Neural progenitor cell (in vitro differentiated cells): ENCODE measurements at regions not wholly inside any gene's neighbourhood (a gene's known extent, or its start where the extent isn't known, plus 50 kb on each side); places are given as distances from the start of the nearest gene placed in this dataset.

Experiments
- DNase-seq: peaks from one replicate; pipeline ENCODE4 v3.0.0-alpha.2; 2016; ENCODE audit warnings: low spot score
- H2AFZ ChIP-seq: fragments of 200-600 bp; sonication (generic); replicated peaks from 2 replicates; pipeline ENCODE4 v1.6.1; 2016; ENCODE audit warnings: antibody characterized with exemption
- H3F3A ChIP-seq: fragments of 200-600 bp; sonication (generic); 2 replicates; pipeline ENCODE4 v1.6.1; 2016; ENCODE audit warnings: antibody characterized with exemption, low read depth
- H3K27ac ChIP-seq: fragments of 200-600 bp; sonication (generic); 2 replicates; pipeline ENCODE4 v1.5.1; 2016; ENCODE audit warnings: mild to moderate bottlenecking
- H3K27me3 ChIP-seq: fragments of 200-600 bp; sonication (generic); 2 replicates; pipeline ENCODE4 v1.6.1; 2016; ENCODE audit warnings: mild to moderate bottlenecking, moderate library complexity
- H3K36me3 ChIP-seq: fragments of 200-600 bp; sonication (generic); 2 replicates; pipeline ENCODE4 v1.5.1; 2016
- H3K4me1 ChIP-seq: fragments of 200-600 bp; sonication (generic); 2 replicates; pipeline ENCODE4 v1.6.1; 2016; ENCODE audit warnings: mixed run types
- H3K4me2 ChIP-seq: fragments of 200-600 bp; sonication (generic); 2 replicates; pipeline ENCODE4 v1.6.1; 2016
- H3K4me3 ChIP-seq: fragments of 200-600 bp; sonication (generic); 2 replicates; pipeline ENCODE4 v1.5.1; 2016
- H3K79me2 ChIP-seq: fragments of 200-600 bp; sonication (generic); 2 replicates; pipeline ENCODE4 v1.6.1; 2016; ENCODE audit warnings: low read depth
- H3K9ac ChIP-seq: fragments of 200-600 bp; sonication (generic); 2 replicates; pipeline ENCODE4 v1.6.1; 2016
- H3K9me3 ChIP-seq: fragments of 200-600 bp; sonication (generic); 2 replicates; pipeline ENCODE4 v1.5.1; 2016; ENCODE audit warnings: low read depth
- H4K20me1 ChIP-seq: fragments of 200-600 bp; sonication (generic); 2 replicates; pipeline ENCODE4 v1.6.1; 2016; ENCODE audit warnings: low read depth
- H3K27ac Mint-ChIP-seq: 3 replicates; pipeline ENCODE4 v1.8.0; 2021; ENCODE audit warnings: mixed read lengths
- H3K27me3 Mint-ChIP-seq: 2 replicates; pipeline ENCODE4 v1.8.0; 2022; ENCODE audit warnings: low read depth, mild to moderate bottlenecking, inconsistent platforms, moderate library complexity, mixed read lengths; ENCODE audit not compliant: insufficient read depth
- H3K36me3 Mint-ChIP-seq: 3 replicates; pipeline ENCODE4 v1.8.0; 2021; ENCODE audit warnings: mixed read lengths
- H3K4me1 Mint-ChIP-seq: 3 replicates; pipeline ENCODE4 v1.8.0; 2021; ENCODE audit warnings: mixed read lengths
- H3K4me3 Mint-ChIP-seq: 3 replicates; pipeline ENCODE4 v1.8.0; 2021; ENCODE audit warnings: mild to moderate bottlenecking, moderate library complexity, mixed read lengths
- H3K9me3 Mint-ChIP-seq: 3 replicates; pipeline ENCODE4 v1.8.0; 2020; ENCODE audit warnings: mixed read lengths
- CTCF ChIP-seq: fragments of 200-600 bp; sonication (generic); IDR thresholded peaks from 2 replicates; pipeline ENCODE4 v1.5.1; 2017; ENCODE audit warnings: antibody characterized with exemption, mild to moderate bottlenecking
- EZH2 ChIP-seq: fragments of 200-600 bp; sonication (generic); IDR thresholded peaks from 2 replicates; pipeline ENCODE4 v1.6.1; 2017; ENCODE audit warnings: antibody characterized with exemption, mild to moderate bottlenecking, moderate library complexity
- EZH2phosphoT487 ChIP-seq: fragments of 200-600 bp; sonication (generic); IDR thresholded peaks from 2 replicates; pipeline ENCODE4 v1.6.1; 2017; ENCODE audit warnings: antibody characterized with exemption

GRCh38 chr21:32884062-32884461, 112.5 kb upstream of the PAXBP1 start:
- no peak for TF ChIP-seq EZH2
- TF ChIP-seq CTCF: peak; percentile 10
- TF ChIP-seq EZH2phosphoT487: no peak
- Mint-ChIP-seq H3K4me1 (peaks cover 8% of the 10 kb centered on the region), H3K36me3 (no peaks in the 10 kb centered on the region), H3K4me3 (no peak overlapping the region), H3K27me3 (peaks cover 6% of the 10 kb centered on the region), H3K27ac (no peak overlapping the region), H3K9me3 (no peaks in the 10 kb centered on the region)
- H3K79me2 ChIP-seq: no peaks in the 10 kb centered on the region
- no peaks in the 10 kb centered on the region for H4K20me1 ChIP-seq
- no peaks in the 10 kb centered on the region for H3K36me3 ChIP-seq
- no peaks in the 10 kb centered on the region for H3K9me3 ChIP-seq
- no peak overlapping the region for H3K27ac ChIP-seq
- no peak overlapping the region for H3K4me2 ChIP-seq
- H3K9ac ChIP-seq: no peak overlapping the region
- H3F3A ChIP-seq: no peaks in the 10 kb centered on the region
- no peak for DNase-seq
- H2AFZ ChIP-seq: no peak overlapping the region
- no peaks in the 10 kb centered on the region for H3K4me1 ChIP-seq
- H3K4me3 ChIP-seq: no peak overlapping the region
- no peaks in the 10 kb centered on the region for H3K27me3 ChIP-seq

- Mint-ChIP-seq H3K27ac (peak overlapping the region; percentile 39), H3K4me1 (peaks cover 2% of the 10 kb centered on the region), H3K9me3 (no peaks in the 10 kb centered on the region), H3K36me3 (no peaks in the 10 kb centered on the region), H3K4me3 (no peak overlapping the region), H3K27me3 (peaks cover 6% of the 10 kb centered on the region)
- Histone ChIP-seq H3K27me3 (no peaks in the 10 kb centered on the region), H3K9ac (no peak overlapping the region), H3F3A (no peaks in the 10 kb centered on the region), H3K27ac (no peak overlapping the region), H3K36me3 (no peaks in the 10 kb centered on the region), H3K79me2 (no peaks in the 10 kb centered on the region), H3K4me3 (no peak overlapping the region), H2AFZ (no peak overlapping the region), H4K20me1 (no peaks in the 10 kb centered on the region), H3K4me2 (no peak overlapping the region), H3K4me1 (no peaks in the 10 kb centered on the region), H3K9me3 (no peaks in the 10 kb centered on the region)
- no peak for DNase-seq
- TF ChIP-seq CTCF: no peak
- no peak for TF ChIP-seq EZH2
- TF ChIP-seq EZH2phosphoT487: no peak
Observed at GRCh38 chr21:32886339-32886738, 114.8 kb upstream of the PAXBP1 start.

DNA sequence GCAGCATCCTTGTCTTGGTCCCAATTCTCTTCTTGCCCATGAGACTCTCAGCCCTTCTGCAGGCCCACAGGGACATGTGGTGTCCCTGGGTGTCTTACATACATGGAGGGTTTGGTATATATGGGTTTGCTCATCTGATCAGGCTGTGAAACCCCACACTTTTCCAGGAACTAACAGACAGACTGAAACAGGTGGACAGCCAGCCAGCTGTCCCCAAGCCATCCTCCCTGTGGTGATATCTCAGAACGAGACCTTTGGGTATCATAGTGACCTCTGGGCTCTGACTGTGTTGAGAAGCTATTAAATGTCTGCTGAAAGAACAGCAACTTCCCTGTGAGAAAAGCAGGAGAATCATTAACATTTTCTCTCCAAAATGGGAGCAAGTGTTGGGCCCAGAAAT, 115.5 kb upstream of the PAXBP1 start:
- no peak overlapping the region for H3K27ac Mint-ChIP-seq
- H2AFZ ChIP-seq: no peak overlapping the region
- H4K20me1 ChIP-seq: no peaks in the 10 kb centered on the region
- no peak overlapping the region for H3K9ac ChIP-seq
- H3K27me3 Mint-ChIP-seq: peaks cover 6% of the 10 kb centered on the region
- H3K27ac ChIP-seq: no peak overlapping the region
- TF ChIP-seq EZH2 (no peak), EZH2phosphoT487 (no peak), CTCF (no peak)
- no peak for DNase-seq
- no peaks in the 10 kb centered on the region for H3K9me3 Mint-ChIP-seq
- no peaks in the 10 kb centered on the region for H3K79me2 ChIP-seq
- no peaks in the 10 kb centered on the region for H3K36me3 ChIP-seq
- no peaks in the 10 kb centered on the region for H3F3A ChIP-seq
- H3K4me3 Mint-ChIP-seq: no peak overlapping the region
- H3K36me3 Mint-ChIP-seq: no peaks in the 10 kb centered on the region
- H3K9me3 ChIP-seq: no peaks in the 10 kb centered on the region
- H3K27me3 ChIP-seq: no peaks in the 10 kb centered on the region
- no peak overlapping the region for H3K4me3 ChIP-seq
- no peak overlapping the region for H3K4me2 ChIP-seq
- peaks cover 2% of the 10 kb centered on the region for H3K4me1 Mint-ChIP-seq
- no peaks in the 10 kb centered on the region for H3K4me1 ChIP-seq

- Histone ChIP-seq H3K9me3 (no peaks in the 10 kb centered on the region), H3K4me2 (no peak overlapping the region), H3K79me2 (no peaks in the 10 kb centered on the region), H3K4me3 (no peak overlapping the region), H3K27ac (no peak overlapping the region), H3K9ac (no peak overlapping the region), H4K20me1 (no peaks in the 10 kb centered on the region), H3K4me1 (no peaks in the 10 kb centered on the region), H2AFZ (no peak overlapping the region), H3K36me3 (no peaks in the 10 kb centered on the region), H3F3A (no peaks in the 10 kb centered on the region), H3K27me3 (no peaks in the 10 kb centered on the region)
- no peak for TF ChIP-seq CTCF
- Mint-ChIP-seq H3K27ac (no peak overlapping the region), H3K27me3 (peaks cover 4% of the 10 kb centered on the region), H3K4me3 (no peak overlapping the region), H3K4me1 (peaks cover 2% of the 10 kb centered on the region), H3K9me3 (no peaks in the 10 kb centered on the region), H3K36me3 (no peaks in the 10 kb centered on the region)
- DNase-seq: no peak
Observed at GRCh38 chr21:32888971-32889370, 117.4 kb upstream of the PAXBP1 start.
